T-cell (primary cell): ENCODE measurements at regions not wholly inside any gene's neighbourhood (a gene's known extent, or its start where the extent isn't known, plus 50 kb on each side); places are given as distances from the start of the nearest gene placed in this dataset.

ENCODE experiments used
- ATAC-seq, 4 experiments: fragments of 200-7000 bp in 3 of 4; fragments of 150-1000 bp in 1 of 4; cut with Tn5 transposase; replicated peaks in 1 of 4; 1 replicate in 3 of 4; 2 replicates in 1 of 4; pipeline ENCODE4 v1.10.0; 2021; ENCODE audit warnings: moderate library complexity in 3 of 4, mild to moderate bottlenecking in 2 of 4, moderate number of reproducible peaks in 1 of 4
- CTCF ChIA-PET, 2 donors: fragments of 300-600 bp; sonication (Branson Sonifier 250); formaldehyde crosslinking; loops; one replicate each; lab custom pipeline; 2022; ENCODE audit warnings: antibody characterized with exemption in 2 of 2; lab: Charles Lee
- POLR2A ChIA-PET, 2 donors: fragments of 300-600 bp; sonication (Branson Sonifier 250); formaldehyde crosslinking; loops; one replicate each; lab custom pipeline; 2022; ENCODE audit warnings: antibody characterized with exemption in 2 of 2; lab: Charles Lee
- DNase-seq, 35 experiments: peaks; one replicate each; pipeline versions ENCODE4 v3.0.0 to v3.0.0-alpha.2; 2013 to 2023
- H3K27ac ChIP-seq: one replicate; pipeline ENCODE4 v1.5.1; 2013; ENCODE audit warnings: low read length
- H3K27me3 ChIP-seq, 2 experiments: replicated peaks in 1 of 2; 1 replicate in 1 of 2; 2 replicates in 1 of 2; pipeline versions ENCODE4 v1.6.1 to v1.7.0; 2013; ENCODE audit warnings: low read length in 1 of 2, mixed read lengths in 1 of 2; ENCODE audit not compliant: control insufficient read depth in 2 of 2, insufficient read depth in 2 of 2; ENCODE audit errors: extremely low read depth in 1 of 2
- H3K36me3 ChIP-seq, 2 donors: 1 replicate in 1 of 2; 2 replicates in 1 of 2; pipeline versions ENCODE4 v1.6.1 to v1.7.0; 2013; ENCODE audit warnings: low read length in 1 of 2; ENCODE audit not compliant: control insufficient read depth in 2 of 2, insufficient read depth in 1 of 2; ENCODE audit errors: extremely low read depth in 1 of 2
- H3K4me1 ChIP-seq, 2 experiments: 1 replicate in 1 of 2; 2 replicates in 1 of 2; pipeline versions ENCODE4 v1.6.1 to v1.7.0; 2013; ENCODE audit warnings: low read length in 2 of 2, mixed read lengths in 1 of 2; ENCODE audit not compliant: insufficient read depth in 2 of 2, control insufficient read depth in 1 of 2; ENCODE audit errors: extremely low read depth in 1 of 2
- H3K4me3 ChIP-seq, 2 donors: 1 replicate in 1 of 2; 2 replicates in 1 of 2; pipeline versions ENCODE4 v1.5.1 to v1.7.0; 2013; ENCODE audit warnings: mild to moderate bottlenecking in 2 of 2, low read length in 1 of 2, moderate library complexity in 1 of 2; ENCODE audit not compliant: control insufficient read depth in 1 of 2; ENCODE audit errors: extremely low read depth in 1 of 2
- H3K9me3 ChIP-seq: 2 replicates; pipeline ENCODE4 v1.7.0; 2013
- H3K27ac Mint-ChIP-seq, 2 donors: one replicate each; pipeline ENCODE4 v1.8.0; 2020 to 2021; ENCODE audit warnings: mild to moderate bottlenecking in 2 of 2, mixed read lengths in 2 of 2
- H3K27me3 Mint-ChIP-seq, 2 donors: one replicate each; pipeline ENCODE4 v1.8.0; 2021 to 2022; ENCODE audit warnings: mixed read lengths in 2 of 2
- H3K36me3 Mint-ChIP-seq: one replicate; pipeline ENCODE4 v1.8.0; 2021; ENCODE audit warnings: mixed read lengths
- H3K4me1 Mint-ChIP-seq, 3 donors: one replicate each; pipeline ENCODE4 v1.8.0; 2020 to 2022; ENCODE audit warnings: mixed read lengths in 3 of 3, mild to moderate bottlenecking in 1 of 3
- H3K4me3 Mint-ChIP-seq, 3 donors: one replicate each; pipeline ENCODE4 v1.8.0; 2020 to 2022; ENCODE audit warnings: mild to moderate bottlenecking in 3 of 3, mixed read lengths in 3 of 3, moderate library complexity in 3 of 3
- H3K9me3 Mint-ChIP-seq, 3 donors: one replicate each; pipeline ENCODE4 v1.8.0; 2020 to 2022; ENCODE audit warnings: mixed read lengths in 3 of 3
- WGBS: methylation state at CpG from one replicate; pipeline ENCODE4 v1.1.5; 2013; ENCODE audit warnings: missing lambda C conversion rate; ENCODE audit not compliant: insufficient coverage; 5-methylcytosine and 5-hydroxymethylcytosine counted together

DNA sequence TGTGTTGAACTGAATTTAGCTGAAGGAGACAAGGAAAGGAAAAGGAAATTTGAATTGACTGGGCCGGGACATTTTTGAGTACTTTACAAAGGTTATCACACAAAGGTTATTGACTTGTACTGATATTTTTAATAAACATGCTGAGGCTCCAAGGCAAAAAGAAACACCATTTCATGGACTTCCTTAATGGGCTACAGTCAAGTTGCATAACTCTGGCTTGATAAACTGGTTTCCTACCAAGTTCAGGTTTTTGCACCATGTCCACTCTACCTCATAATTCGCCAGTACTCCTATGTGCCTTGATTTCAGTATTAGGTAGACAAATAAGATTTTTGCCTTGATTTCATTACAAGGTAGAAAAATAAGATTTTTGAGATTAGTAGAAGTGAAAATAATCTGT, 65.8 kb upstream of the FUT9 start:
- Histone ChIP-seq H3K36me3 (no peaks in the 10 kb centered on the region), H3K27ac (no peak overlapping the region), H3K9me3 (no peaks in the 10 kb centered on the region), H3K27me3 (no peaks in the 10 kb centered on the region), H3K4me3 (no peak overlapping the region), H3K4me1 (no peaks in the 10 kb centered on the region)
- no peaks in the 10 kb centered on the region for H3K36me3 Mint-ChIP-seq
- ATAC-seq (no peak), DNase-seq (no peak)
- ChIA-PET CTCF (no interaction called here), POLR2A (no interaction called here)
- no peak overlapping the region for H3K4me3 Mint-ChIP-seq
- no CpG with 5 or more reads among the region's 2 CpGs for WGBS
- H3K27ac Mint-ChIP-seq: no peak overlapping the region
- H3K9me3 Mint-ChIP-seq: peaks cover 0 to 8% (median 0%) of the 10 kb centered on the region in 3 donors
- no peaks in the 10 kb centered on the region for H3K4me1 Mint-ChIP-seq
- no peaks in the 10 kb centered on the region for H3K27me3 Mint-ChIP-seq

DNA sequence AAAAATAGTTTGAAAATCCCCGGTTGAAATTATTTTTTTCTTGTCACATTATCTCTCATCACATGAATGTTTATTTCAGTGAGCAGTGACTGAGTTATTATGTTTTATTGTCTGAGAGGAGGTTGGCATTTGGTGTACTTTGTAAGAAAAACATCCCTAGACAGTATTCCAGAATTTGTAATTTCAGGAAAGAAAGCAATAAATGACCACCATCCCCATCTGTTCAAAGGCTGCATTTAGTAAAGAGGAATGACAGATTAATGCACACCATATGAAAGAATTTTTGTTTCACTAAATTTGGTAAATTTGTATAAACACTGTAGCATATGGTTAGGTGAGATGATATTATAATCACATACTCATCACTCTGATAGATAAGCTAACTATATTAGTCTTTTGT, 57.1 kb upstream of the FUT9 start:
- CTCF ChIA-PET: no interaction called here
- no CpG with 5 or more reads among the region's 1 CpG for WGBS
- H3K9me3 Mint-ChIP-seq: no peaks in the 10 kb centered on the region
- Histone ChIP-seq H3K27ac (no peak overlapping the region), H3K36me3 (no peaks in the 10 kb centered on the region), H3K4me3 (no peak overlapping the region), H3K27me3 (no peaks in the 10 kb centered on the region), H3K9me3 (peaks cover 2% of the 10 kb centered on the region), H3K4me1 (no peaks in the 10 kb centered on the region)
- H3K4me3 Mint-ChIP-seq: no peak overlapping the region
- H3K27ac Mint-ChIP-seq: no peak overlapping the region
- no peaks in the 10 kb centered on the region for H3K27me3 Mint-ChIP-seq
- no peak for ATAC-seq
- POLR2A ChIA-PET: no interaction called here
- no peaks in the 10 kb centered on the region for H3K4me1 Mint-ChIP-seq
- DNase-seq: no peak
- no peaks in the 10 kb centered on the region for H3K36me3 Mint-ChIP-seq

DNA sequence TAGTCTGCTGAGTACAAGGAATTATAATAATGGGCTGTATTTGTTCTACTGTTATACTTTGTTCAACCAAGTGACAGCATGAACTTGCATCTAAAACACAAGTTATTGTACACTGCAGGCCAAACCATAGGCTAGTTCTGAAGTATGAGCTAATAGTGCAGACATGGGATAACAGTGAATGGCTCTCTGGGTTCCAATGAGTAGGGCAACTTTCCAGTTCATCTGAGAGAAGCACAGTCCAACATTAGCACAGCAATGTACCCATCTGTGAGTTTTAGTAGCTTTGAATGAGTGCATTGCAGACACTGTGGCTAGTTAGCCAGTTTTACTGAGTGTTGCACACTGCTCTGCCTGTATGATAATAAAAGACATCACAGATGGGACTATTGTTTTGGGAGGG, 56.5 kb upstream of the FUT9 start:
- peaks cover 2% of the 10 kb centered on the region for H3K9me3 ChIP-seq
- Mint-ChIP-seq H3K27me3 (no peaks in the 10 kb centered on the region), H3K4me1 (no peaks in the 10 kb centered on the region), H3K9me3 (no peaks in the 10 kb centered on the region), H3K4me3 (no peak overlapping the region), H3K27ac (no peak overlapping the region), H3K36me3 (no peaks in the 10 kb centered on the region)
- DNase-seq (no peak), ATAC-seq (no peak)
- no peaks in the 10 kb centered on the region for H3K27me3 ChIP-seq
- CTCF ChIA-PET: no interaction called here
- H3K4me3 ChIP-seq: no peak overlapping the region
- H3K4me1 ChIP-seq: no peaks in the 10 kb centered on the region
- H3K27ac ChIP-seq: no peak overlapping the region
- no peaks in the 10 kb centered on the region for H3K36me3 ChIP-seq
- POLR2A ChIA-PET: no interaction called here
